ENCODE measurements at regions not wholly inside any gene's neighbourhood (a gene's known extent, or its start where the extent isn't known, plus 50 kb on each side); places are given as distances from the start of the nearest gene placed in this dataset.

DNA sequence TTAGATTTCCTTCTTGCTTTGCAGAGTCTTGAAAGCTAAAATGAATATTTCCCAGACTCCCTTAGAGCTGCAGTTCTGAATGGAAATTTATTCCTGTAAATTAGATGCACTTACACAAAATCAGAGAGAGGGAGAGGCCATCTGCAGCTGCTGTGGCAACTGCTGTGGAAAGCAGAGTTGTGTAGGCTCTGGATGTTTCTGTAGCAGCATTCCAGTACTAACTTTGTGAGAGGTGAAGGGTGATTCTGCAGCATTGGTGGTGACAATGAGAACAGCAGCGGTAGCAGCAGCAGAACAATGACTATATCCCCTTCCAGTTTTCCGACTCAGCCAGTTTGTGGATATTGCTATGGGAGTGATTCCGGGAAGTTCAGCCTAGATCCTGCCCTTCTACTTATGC is 433.0 kb upstream of the REG3G start:
- no peak overlapping the region for H2AFZ ChIP-seq (ENCODE audit: insufficient read depth, low read depth, low read length, poor library complexity, severe bottlenecking)
- peaks cover 0 to 7% (median 4%) of the 10 kb centered on the region in 7 donors for H3K9me3 Mint-ChIP-seq
- TF ChIP-seq, protein P1, sequence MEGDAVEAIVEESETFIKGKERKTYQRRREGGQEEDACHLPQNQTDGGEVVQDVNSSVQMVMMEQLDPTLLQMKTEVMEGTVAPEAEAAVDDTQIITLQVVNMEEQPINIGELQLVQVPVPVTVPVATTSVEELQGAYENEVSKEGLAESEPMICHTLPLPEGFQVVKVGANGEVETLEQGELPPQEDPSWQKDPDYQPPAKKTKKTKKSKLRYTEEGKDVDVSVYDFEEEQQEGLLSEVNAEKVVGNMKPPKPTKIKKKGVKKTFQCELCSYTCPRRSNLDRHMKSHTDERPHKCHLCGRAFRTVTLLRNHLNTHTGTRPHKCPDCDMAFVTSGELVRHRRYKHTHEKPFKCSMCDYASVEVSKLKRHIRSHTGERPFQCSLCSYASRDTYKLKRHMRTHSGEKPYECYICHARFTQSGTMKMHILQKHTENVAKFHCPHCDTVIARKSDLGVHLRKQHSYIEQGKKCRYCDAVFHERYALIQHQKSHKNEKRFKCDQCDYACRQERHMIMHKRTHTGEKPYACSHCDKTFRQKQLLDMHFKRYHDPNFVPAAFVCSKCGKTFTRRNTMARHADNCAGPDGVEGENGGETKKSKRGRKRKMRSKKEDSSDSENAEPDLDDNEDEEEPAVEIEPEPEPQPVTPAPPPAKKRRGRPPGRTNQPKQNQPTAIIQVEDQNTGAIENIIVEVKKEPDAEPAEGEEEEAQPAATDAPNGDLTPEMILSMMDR (IDR thresholded peaks at IDR 0.05) = no peak

DNA sequence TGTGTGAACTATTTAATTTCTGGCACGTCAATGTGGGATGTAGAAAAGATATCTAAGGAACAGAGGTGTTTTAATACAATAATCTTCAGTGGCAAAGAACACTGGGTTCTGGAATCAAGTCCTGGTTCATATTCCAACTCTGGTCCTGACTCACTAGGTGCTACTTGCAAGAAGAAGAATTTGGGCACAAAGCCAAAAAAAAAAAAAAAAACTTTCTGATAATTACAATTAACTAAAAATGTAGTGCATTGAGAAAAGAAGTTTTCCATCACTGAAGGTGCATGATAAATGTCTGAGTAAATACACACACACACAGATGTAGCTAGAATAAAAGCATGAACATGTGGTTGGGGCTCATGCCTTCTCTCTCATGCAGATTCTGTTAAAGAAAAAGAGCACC is 424.4 kb upstream of the REG3G start:
- H3K27ac ChIP-seq (ENCODE audit: low read depth in 1 of 2, low read length in 2 of 2) = no peak overlapping the region
- no peaks in the 10 kb centered on the region for H3K36me3 ChIP-seq (replicated peaks in 1 of 2; ENCODE audit: control insufficient read depth in 1 of 2, insufficient read depth in 2 of 2, low read length in 2 of 2)
- H3K4me3 ChIP-seq (replicated peaks in 1 of 3; ENCODE audit: low read depth in 2 of 3, low read length in 3 of 3) = no peak overlapping the region
- no peaks in the 10 kb centered on the region for H3K9me3 ChIP-seq (replicated peaks in 1 of 2; ENCODE audit: control insufficient read depth in 1 of 2, insufficient read depth in 1 of 2, low read length in 2 of 2)
- H3K9ac ChIP-seq (ENCODE audit: insufficient read depth, low read length, poor library complexity, severe bottlenecking) = no peak overlapping the region
- H3K4me2 ChIP-seq (replicated peaks; ENCODE audit: extremely low read depth, low read length, poor library complexity, severe bottlenecking) = no peak overlapping the region
- no peak overlapping the region for H2AFZ ChIP-seq (ENCODE audit: insufficient read depth, low read depth, low read length, poor library complexity, severe bottlenecking)
- Mint-ChIP-seq H3K36me3 (no peaks in the 10 kb centered on the region), H3K9me3 (peaks cover 0 to 4% (median 0%) of the 10 kb centered on the region in 7 donors), H3K4me1 (no peaks in the 10 kb centered on the region), H3K4me3 (no peak overlapping the region), H3K27ac (no peak overlapping the region), H3K27me3 (ENCODE audit: low read depth in 3 of 3) (no peaks in the 10 kb centered on the region)
- H3K27me3 ChIP-seq (ENCODE audit: control insufficient read depth in 2 of 2, insufficient read depth in 2 of 2, low read length in 2 of 2) = no peaks in the 10 kb centered on the region
- no peaks in the 10 kb centered on the region for H4K20me1 ChIP-seq (ENCODE audit: insufficient read depth, low read length)
- WGBS (ENCODE audit: insufficient coverage) = no CpG with 5 or more reads among the region's 1 CpG
- no peak for DNase-seq
- TF ChIP-seq, protein P1 (IDR thresholded peaks at IDR 0.05) = no peak
- H3K4me1 ChIP-seq (ENCODE audit: control insufficient read depth in 1 of 2, insufficient read depth in 2 of 2, low read length in 2 of 2) = no peaks in the 10 kb centered on the region
- intact Hi-C loops (cut with micrococcal nuclease) = no loop called here
- no peaks in the 10 kb centered on the region for H3K79me2 ChIP-seq (ENCODE audit: insufficient read depth, low read length)

More for the DNA sequence above, 433.0 kb upstream of the REG3G start:
- H3K36me3 ChIP-seq (replicated peaks in 1 of 2; ENCODE audit: control insufficient read depth in 1 of 2, insufficient read depth in 2 of 2, low read length in 2 of 2) = no peaks in the 10 kb centered on the region
- no peak overlapping the region for H3K4me3 ChIP-seq (replicated peaks in 1 of 3; ENCODE audit: low read depth in 2 of 3, low read length in 3 of 3)
- intact Hi-C loops (cut with micrococcal nuclease) = no loop called here
- Mint-ChIP-seq H3K4me1 (no peaks in the 10 kb centered on the region), H3K36me3 (no peaks in the 10 kb centered on the region), H3K4me3 (no peak overlapping the region), H3K27ac (no peak overlapping the region), H3K27me3 (ENCODE audit: low read depth in 3 of 3) (peaks cover 0 to 3% (median 1%) of the 10 kb centered on the region in 3 donors)
- H3K27me3 ChIP-seq (ENCODE audit: control insufficient read depth in 2 of 2, insufficient read depth in 2 of 2, low read length in 2 of 2) = no peaks in the 10 kb centered on the region
- H3K4me1 ChIP-seq (ENCODE audit: control insufficient read depth in 1 of 2, insufficient read depth in 2 of 2, low read length in 2 of 2) = no peaks in the 10 kb centered on the region
- no peaks in the 10 kb centered on the region for H4K20me1 ChIP-seq (ENCODE audit: insufficient read depth, low read length)
- no peak overlapping the region for H3K9ac ChIP-seq (ENCODE audit: insufficient read depth, low read length, poor library complexity, severe bottlenecking)
- H3K9me3 ChIP-seq (replicated peaks in 1 of 2; ENCODE audit: control insufficient read depth in 1 of 2, insufficient read depth in 1 of 2, low read length in 2 of 2) = no peaks in the 10 kb centered on the region
- DNase-seq = no peak
- H3K27ac ChIP-seq (ENCODE audit: low read depth in 1 of 2, low read length in 2 of 2) = no peak overlapping the region
- WGBS (ENCODE audit: insufficient coverage) = 100% methylated on average over 1 of the region's 3 CpGs
- H3K4me2 ChIP-seq (replicated peaks; ENCODE audit: extremely low read depth, low read length, poor library complexity, severe bottlenecking) = no peak overlapping the region
- H3K79me2 ChIP-seq (ENCODE audit: insufficient read depth, low read length) = no peaks in the 10 kb centered on the region

All from CD14-positive monocyte (primary cell).